ENCODE measurements at regions not wholly inside any gene's neighbourhood (a gene's known extent, or its start where the extent isn't known, plus 50 kb on each side); places are given as distances from the start of the nearest gene placed in this dataset.
"Not testable (repeated sequence)": the region's sequence is repeated elsewhere in the genome, so short reads cannot be mapped to it uniquely, and the experiment has no call there.

- no peak for DNase-seq (ENCODE audit: low read depth in 2 of 3, low spot score in 1 of 3)
Observed at GRCh38 chr7:91674470-91674869, 206.0 kb downstream of the MTERF1 start.

- DNase-seq (ENCODE audit: low read depth in 2 of 3, low spot score in 1 of 3), result no peak
Observed at GRCh38 chr7:91681718-91682117, 198.8 kb downstream of the MTERF1 start.

- no peak for DNase-seq (ENCODE audit: low read depth in 2 of 3, low spot score in 1 of 3)
Observed at GRCh38 chr7:91683823-91684222, 196.7 kb downstream of the MTERF1 start.

- DNase-seq (ENCODE audit: low read depth in 2 of 3, low spot score in 1 of 3), result no peak
Observed at GRCh38 chr7:91685544-91685943, 195.0 kb downstream of the MTERF1 start.

GRCh38 chr7:91690541-91691070, 189.9 kb downstream of the MTERF1 start:
- DNase-seq (ENCODE audit: low read depth in 2 of 3, low spot score in 1 of 3), result no peak

GRCh38 chr7:91691865-91692264, 188.6 kb downstream of the MTERF1 start:
- DNase-seq (ENCODE audit: low read depth in 2 of 3, low spot score in 1 of 3), result no peak

GRCh38 chr7:91692800-91693199, 187.7 kb downstream of the MTERF1 start:
- DNase-seq (ENCODE audit: low read depth in 2 of 3, low spot score in 1 of 3), result no peak

GRCh38 chr7:91694351-91694841, 186.1 kb downstream of the MTERF1 start:
- no peak for DNase-seq (ENCODE audit: low read depth in 2 of 3, low spot score in 1 of 3)

- DNase-seq (ENCODE audit: low read depth in 2 of 3, low spot score in 1 of 3), result no peak
Observed at GRCh38 chr7:91710881-91711280, 169.6 kb downstream of the MTERF1 start.

GRCh38 chr7:91713669-91714068, 166.8 kb downstream of the MTERF1 start:
- DNase-seq (ENCODE audit: low read depth in 2 of 3, low spot score in 1 of 3), result no peak

- no peak for DNase-seq (ENCODE audit: low read depth in 2 of 3, low spot score in 1 of 3)
Observed at GRCh38 chr7:91717681-91718470, 162.6 kb downstream of the MTERF1 start.

GRCh38 chr7:91719008-91719407, 161.5 kb downstream of the MTERF1 start:
- DNase-seq (ENCODE audit: low read depth in 2 of 3, low spot score in 1 of 3), result no peak

- DNase-seq (ENCODE audit: low read depth in 2 of 3, low spot score in 1 of 3), result no peak
Observed at GRCh38 chr7:91720260-91720937, 160.1 kb downstream of the MTERF1 start.

- no peak for DNase-seq (ENCODE audit: low read depth in 2 of 3, low spot score in 1 of 3)
Observed at GRCh38 chr7:91722831-91723230, 157.7 kb downstream of the MTERF1 start.

GRCh38 chr7:91729046-91729445, 151.5 kb downstream of the MTERF1 start:
- DNase-seq (ENCODE audit: low read depth in 2 of 3, low spot score in 1 of 3), result not testable (repeated sequence)

GRCh38 chr7:91731976-91732375, 148.5 kb downstream of the MTERF1 start:
- DNase-seq (ENCODE audit: low read depth in 2 of 3, low spot score in 1 of 3), result no peak

- DNase-seq (ENCODE audit: low read depth in 2 of 3, low spot score in 1 of 3), result no peak
Observed at GRCh38 chr7:91749418-91749817, 131.1 kb downstream of the MTERF1 start.

GRCh38 chr7:91750091-91750490, 130.4 kb downstream of the MTERF1 start:
- no peak for DNase-seq (ENCODE audit: low read depth in 2 of 3, low spot score in 1 of 3)

GRCh38 chr7:91752102-91752501, 128.4 kb downstream of the MTERF1 start:
- DNase-seq (ENCODE audit: low read depth in 2 of 3, low spot score in 1 of 3), result no peak

GRCh38 chr7:91754280-91754679, 126.2 kb downstream of the MTERF1 start:
- DNase-seq (ENCODE audit: low read depth in 2 of 3, low spot score in 1 of 3), result not testable (repeated sequence)

GRCh38 chr7:91755121-91755520, 125.4 kb downstream of the MTERF1 start:
- DNase-seq (ENCODE audit: low read depth in 2 of 3, low spot score in 1 of 3), result not testable (repeated sequence)

- DNase-seq (ENCODE audit: low read depth in 2 of 3, low spot score in 1 of 3), result no peak
Observed at GRCh38 chr7:91759205-91759863, 121.2 kb downstream of the MTERF1 start.

Data from stimulated activated CD4-positive, alpha-beta T cell treated with anti-CD3 and anti-CD28 coated beads, Interleukin-12 subunit alpha, Interleukin-12 subunit beta, amount 100 ng/mL, for 48 hours (primary cell).